Nephron (organoid): ENCODE measurements at regions not wholly inside any gene's neighbourhood (a gene's known extent, or its start where the extent isn't known, plus 50 kb on each side); places are given as distances from the start of the nearest gene placed in this dataset.
"Not testable (repeated sequence)": the region's sequence is repeated elsewhere in the genome, so short reads cannot be mapped to it uniquely, and the experiment has no call there.

Experiments
- H3K27ac Mint-ChIP-seq, 3 experiments: 2 replicates each; pipeline ENCODE4 v1.8.0; 2020; ENCODE audit warnings: mixed read lengths in 3 of 3, mild to moderate bottlenecking in 2 of 3, moderate library complexity in 1 of 3
- H3K27me3 Mint-ChIP-seq: 2 replicates; pipeline ENCODE4 v1.8.0; 2021; ENCODE audit warnings: low read depth, mild to moderate bottlenecking, moderate library complexity, mixed read lengths
- H3K36me3 Mint-ChIP-seq: 2 replicates; pipeline ENCODE4 v1.8.0; 2020; ENCODE audit warnings: low read depth, mixed read lengths
- H3K4me1 Mint-ChIP-seq: 2 replicates; pipeline ENCODE4 v1.8.0; 2020; ENCODE audit warnings: mixed read lengths
- H3K4me3 Mint-ChIP-seq, 3 experiments: 2 replicates each; pipeline ENCODE4 v1.8.0; 2020; ENCODE audit warnings: mild to moderate bottlenecking in 3 of 3, mixed read lengths in 3 of 3, moderate library complexity in 2 of 3
- H3K9me3 Mint-ChIP-seq: 2 replicates; pipeline ENCODE4 v1.8.0; 2020; ENCODE audit warnings: mixed read lengths
- TF ChIP-seq, protein P1 (sequence below), 3 experiments: fragments of 200-600 bp; sonication (generic); IDR thresholded peaks; one replicate each; pipeline ENCODE4 v1.5.0; 2021; ENCODE audit warnings: antibody characterized with exemption in 3 of 3; ENCODE audit not compliant: unreplicated experiment in 3 of 3

DNA sequence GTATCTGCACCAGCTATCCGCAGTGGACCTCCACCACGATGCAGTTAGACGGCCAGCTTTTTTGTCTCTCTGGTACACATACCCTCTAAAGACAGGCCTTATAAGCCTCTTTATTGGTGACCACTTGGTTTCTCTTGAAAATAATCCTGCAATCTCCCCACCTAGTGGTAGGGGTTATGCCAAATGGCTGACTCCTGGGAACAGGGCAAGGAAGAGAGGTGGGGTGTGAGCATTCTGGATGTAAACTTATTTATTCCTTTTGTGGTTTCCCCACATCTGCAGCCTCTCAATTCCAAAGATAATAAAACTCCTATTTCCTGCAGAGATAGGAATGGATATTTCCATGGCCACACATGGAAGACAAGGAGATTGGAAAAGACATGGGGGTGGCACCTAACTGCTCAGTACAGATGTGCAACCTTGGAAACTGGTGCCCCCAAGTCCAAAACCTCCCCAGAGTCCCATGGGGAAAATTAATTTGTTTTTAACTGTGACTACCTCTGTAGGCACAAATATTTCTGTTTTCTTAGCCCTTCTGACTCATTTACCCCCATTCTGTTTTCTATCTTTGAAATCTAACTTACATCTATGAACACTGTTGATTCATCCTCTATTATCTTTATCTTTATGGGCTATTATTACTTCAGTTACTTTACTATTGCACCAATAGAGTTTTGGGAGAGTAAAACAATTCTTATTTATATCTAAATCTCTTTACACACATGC lies 112.7 kb upstream of the TSHZ3 start:
- TF ChIP-seq, protein P1, sequence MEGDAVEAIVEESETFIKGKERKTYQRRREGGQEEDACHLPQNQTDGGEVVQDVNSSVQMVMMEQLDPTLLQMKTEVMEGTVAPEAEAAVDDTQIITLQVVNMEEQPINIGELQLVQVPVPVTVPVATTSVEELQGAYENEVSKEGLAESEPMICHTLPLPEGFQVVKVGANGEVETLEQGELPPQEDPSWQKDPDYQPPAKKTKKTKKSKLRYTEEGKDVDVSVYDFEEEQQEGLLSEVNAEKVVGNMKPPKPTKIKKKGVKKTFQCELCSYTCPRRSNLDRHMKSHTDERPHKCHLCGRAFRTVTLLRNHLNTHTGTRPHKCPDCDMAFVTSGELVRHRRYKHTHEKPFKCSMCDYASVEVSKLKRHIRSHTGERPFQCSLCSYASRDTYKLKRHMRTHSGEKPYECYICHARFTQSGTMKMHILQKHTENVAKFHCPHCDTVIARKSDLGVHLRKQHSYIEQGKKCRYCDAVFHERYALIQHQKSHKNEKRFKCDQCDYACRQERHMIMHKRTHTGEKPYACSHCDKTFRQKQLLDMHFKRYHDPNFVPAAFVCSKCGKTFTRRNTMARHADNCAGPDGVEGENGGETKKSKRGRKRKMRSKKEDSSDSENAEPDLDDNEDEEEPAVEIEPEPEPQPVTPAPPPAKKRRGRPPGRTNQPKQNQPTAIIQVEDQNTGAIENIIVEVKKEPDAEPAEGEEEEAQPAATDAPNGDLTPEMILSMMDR (IDR thresholded peaks at IDR 0.05; ENCODE audit: unreplicated experiment in 3 of 3): no peak
- Mint-ChIP-seq H3K4me1 (no peaks in the 10 kb centered on the region), H3K27ac (no peak overlapping the region), H3K27me3 (peaks cover 3% of the 10 kb centered on the region), H3K4me3 (no peak overlapping the region), H3K9me3 (no peaks in the 10 kb centered on the region), H3K36me3 (no peaks in the 10 kb centered on the region)

DNA sequence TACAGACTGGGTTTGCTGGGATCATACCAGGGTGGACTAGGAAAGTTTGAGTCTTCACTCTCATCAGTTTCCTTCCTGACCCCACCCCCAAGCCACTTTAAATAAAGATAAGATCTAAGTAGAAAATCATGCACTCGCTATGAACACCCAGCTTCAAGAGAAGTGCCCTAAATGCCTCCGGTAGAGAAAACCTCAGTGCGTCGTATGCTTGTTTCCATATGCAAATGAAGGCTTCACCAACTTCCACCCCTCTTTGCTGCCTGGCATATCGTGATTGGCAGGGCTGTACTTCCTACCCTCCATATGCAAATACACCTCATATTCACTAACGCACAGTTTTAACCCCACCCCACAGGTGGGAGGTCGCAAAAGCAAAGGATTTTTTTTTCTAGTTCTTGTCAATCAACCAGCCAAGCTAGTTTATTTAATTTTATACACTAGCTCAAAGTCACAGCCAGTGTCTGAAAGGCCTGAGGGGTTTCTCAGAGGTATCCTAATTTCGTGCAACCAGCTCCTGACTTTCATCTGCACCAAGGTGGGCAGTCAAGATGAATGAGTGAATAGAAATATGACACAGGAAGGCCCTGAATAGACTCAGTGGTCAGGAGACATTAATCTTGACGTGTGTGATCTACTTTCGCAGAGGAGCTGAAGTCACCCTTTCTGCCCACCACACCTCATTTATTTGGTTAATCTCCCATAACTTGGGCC lies 121.1 kb upstream of the TSHZ3 start:
- Mint-ChIP-seq H3K36me3 (no peaks in the 10 kb centered on the region), H3K4me1 (no peaks in the 10 kb centered on the region), H3K9me3 (no peaks in the 10 kb centered on the region), H3K4me3 (no peak overlapping the region), H3K27ac (no peak overlapping the region), H3K27me3 (no peaks in the 10 kb centered on the region)
- TF ChIP-seq, protein P1 (IDR thresholded peaks at IDR 0.05; ENCODE audit: unreplicated experiment in 3 of 3): no peak

DNA sequence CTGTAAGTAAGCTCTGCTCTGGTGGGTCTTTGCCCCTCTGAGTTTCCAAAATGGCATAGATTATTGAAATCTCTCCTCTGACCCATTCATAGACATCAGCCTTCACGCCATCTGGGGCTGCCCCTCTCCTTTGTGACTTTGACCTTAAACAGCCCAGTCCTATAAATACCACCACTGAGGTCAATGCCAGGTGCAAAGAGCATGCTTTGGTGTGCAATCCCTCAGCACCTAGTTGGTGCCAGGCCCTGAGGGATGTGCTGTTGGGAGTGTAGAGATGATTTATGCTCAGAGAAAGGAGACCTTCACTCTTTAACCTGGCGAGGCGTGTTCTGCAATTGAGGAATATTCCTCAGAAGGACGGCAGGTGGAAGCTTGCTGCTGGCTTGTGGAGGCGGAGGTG lies 121.7 kb upstream of the TSHZ3 start:
- Mint-ChIP-seq H3K4me3 (no peak overlapping the region), H3K27ac (no peak overlapping the region), H3K27me3 (no peaks in the 10 kb centered on the region), H3K36me3 (no peaks in the 10 kb centered on the region), H3K4me1 (no peaks in the 10 kb centered on the region), H3K9me3 (no peaks in the 10 kb centered on the region)
- TF ChIP-seq, protein P1 (IDR thresholded peaks at IDR 0.05; ENCODE audit: unreplicated experiment in 3 of 3): no peak

DNA sequence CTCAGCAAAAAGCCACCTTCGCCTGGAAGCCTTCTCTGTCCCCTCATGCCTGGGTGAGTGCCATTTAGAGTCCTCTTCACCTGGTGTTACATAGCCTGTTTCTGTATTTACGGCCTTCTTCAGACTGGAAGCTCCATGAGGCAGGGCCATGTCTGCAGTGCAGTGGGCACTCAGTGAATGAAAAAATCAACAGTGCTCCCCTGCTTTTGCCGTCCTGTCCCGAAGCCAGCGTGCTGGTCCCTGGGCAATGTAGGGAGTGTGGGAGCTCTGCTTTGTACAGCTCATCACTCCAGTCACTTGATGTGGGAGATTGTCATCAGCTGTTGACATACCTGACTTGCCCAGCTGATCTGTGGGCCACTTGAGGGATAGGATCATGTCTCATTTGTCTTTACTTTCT lies 129.0 kb upstream of the TSHZ3 start:
- Mint-ChIP-seq H3K4me1 (peaks cover 6% of the 10 kb centered on the region), H3K36me3 (no peaks in the 10 kb centered on the region), H3K9me3 (peaks cover 5% of the 10 kb centered on the region), H3K27ac (no peak overlapping the region), H3K27me3 (peaks cover 6% of the 10 kb centered on the region), H3K4me3 (no peak overlapping the region)
- TF ChIP-seq, protein P1 (IDR thresholded peaks at IDR 0.05; ENCODE audit: unreplicated experiment in 3 of 3): no peak

DNA sequence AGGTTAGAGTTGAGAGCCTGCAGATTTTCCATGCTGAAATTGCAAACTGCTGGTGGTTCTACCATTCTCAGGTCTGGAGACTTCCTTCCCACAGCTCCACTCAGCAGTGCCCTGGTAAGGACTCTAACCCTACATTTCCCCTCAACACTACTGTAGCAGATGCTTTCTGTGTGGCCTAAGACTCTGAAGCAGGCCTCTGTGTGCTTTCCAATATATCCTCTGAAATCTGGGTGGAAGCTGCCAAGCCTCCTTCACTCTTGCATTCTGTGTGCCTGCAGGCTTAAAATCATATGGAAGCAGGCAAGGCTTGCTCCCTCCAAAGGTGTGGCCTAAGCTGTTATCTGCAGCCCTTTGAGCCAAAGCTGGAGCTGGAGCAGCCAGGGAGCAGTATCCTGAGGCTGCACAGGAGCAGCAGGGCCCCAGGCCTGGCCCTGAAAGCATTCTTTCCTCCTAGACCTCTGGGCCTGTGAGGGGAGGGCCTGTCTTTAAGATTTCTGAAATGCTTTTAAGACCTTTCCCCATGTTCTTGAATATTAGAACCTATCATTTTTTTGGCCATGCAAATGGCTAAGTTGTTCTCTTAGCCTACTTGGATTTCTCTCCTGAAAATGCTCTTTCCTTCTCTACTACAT lies 134.1 kb upstream of the TSHZ3 start:
- Mint-ChIP-seq H3K36me3 (no peaks in the 10 kb centered on the region), H3K9me3 (peaks cover 34% of the 10 kb centered on the region), H3K27ac (no peak overlapping the region), H3K4me1 (peaks cover 6% of the 10 kb centered on the region), H3K27me3 (peaks cover 2% of the 10 kb centered on the region), H3K4me3 (no peak overlapping the region)
- TF ChIP-seq, protein P1 (IDR thresholded peaks at IDR 0.05; ENCODE audit: unreplicated experiment in 3 of 3): no peak

DNA sequence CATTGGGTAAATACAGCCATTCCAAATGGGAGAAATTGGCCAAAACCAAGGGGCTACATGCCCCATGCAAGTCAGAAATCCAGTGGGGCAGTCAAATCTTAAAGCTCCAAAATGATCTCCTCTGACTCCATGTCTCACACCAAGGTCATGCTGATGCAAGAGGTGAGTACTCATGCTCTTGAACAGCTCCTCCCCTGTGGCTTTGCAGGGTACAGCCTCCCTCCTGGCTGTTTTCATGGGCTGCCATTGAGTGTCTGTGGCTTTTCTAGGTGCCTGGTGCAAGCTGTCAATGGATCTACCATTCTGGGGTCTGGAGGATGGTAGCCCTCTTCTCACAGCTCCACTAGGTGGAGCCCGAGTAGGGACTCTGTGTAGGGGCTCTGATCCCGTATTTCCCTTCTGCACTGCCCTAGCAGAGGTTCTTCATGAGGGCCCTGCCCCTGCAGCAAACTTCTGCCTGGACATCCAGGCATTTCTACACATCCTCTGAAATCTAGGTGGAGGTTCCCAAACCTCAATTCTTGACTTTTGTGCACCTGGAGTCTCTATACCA lies 135.7 kb upstream of the TSHZ3 start:
- peaks cover 34% of the 10 kb centered on the region for H3K9me3 Mint-ChIP-seq
- H3K27ac Mint-ChIP-seq, H3K36me3 Mint-ChIP-seq, H3K4me1 Mint-ChIP-seq, H3K4me3 Mint-ChIP-seq, H3K27me3 Mint-ChIP-seq: not testable (repeated sequence)
